Adrenal gland (tissue), 5 donors: ENCODE measurements at regions not wholly inside any gene's neighbourhood (a gene's known extent, or its start where the extent isn't known, plus 50 kb on each side); places are given as distances from the start of the nearest gene placed in this dataset.

ENCODE experiments used
- POLR2A ChIP-seq, 2 donors: fragments of 450-650 bp; IDR thresholded peaks; one replicate each; pipeline ENCODE4 v1.6.1; 2017; ENCODE audit warnings: antibody characterized with exemption in 2 of 2, mild to moderate bottlenecking in 2 of 2, moderate library complexity in 1 of 2
- TF ChIP-seq, protein P1 (sequence below), 6 experiments: fragments of 450-650 bp in 4 of 6; fragments of 200-600 bp in 2 of 6; sonication (generic) in 1 of 6; IDR thresholded peaks; 1 replicate in 5 of 6; 2 replicates in 1 of 6; pipeline versions ENCODE4 v1.5.1 to v1.8.0; 2016 to 2021; ENCODE audit warnings: antibody characterized with exemption in 6 of 6, mild to moderate bottlenecking in 2 of 6, moderate library complexity in 1 of 6
- donor health status: DM: no; HTN: no; CAD: no.

DNA sequence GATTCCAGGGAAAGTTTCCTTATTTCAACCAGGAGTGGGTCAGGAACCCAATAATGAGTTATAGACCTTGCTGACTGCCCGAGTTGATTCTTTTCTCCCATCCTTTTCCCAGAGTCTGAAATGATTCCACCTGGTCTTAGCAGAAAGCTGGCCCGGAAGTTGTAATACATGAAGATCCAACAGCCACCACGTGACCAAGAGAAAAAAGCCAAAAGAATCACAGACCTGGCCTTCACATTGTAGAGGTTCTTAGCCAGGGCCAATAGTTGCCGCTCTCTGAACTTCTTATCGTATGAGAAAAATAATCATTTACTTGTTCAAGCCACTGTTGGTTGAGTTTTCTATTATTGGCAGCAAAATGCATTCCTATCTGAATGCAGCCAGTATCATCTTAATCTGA, 161.2 kb upstream of the HMGA2 start:
- TF ChIP-seq POLR2A (IDR thresholded peaks at IDR 0.05): no peak
- TF ChIP-seq, protein P1, sequence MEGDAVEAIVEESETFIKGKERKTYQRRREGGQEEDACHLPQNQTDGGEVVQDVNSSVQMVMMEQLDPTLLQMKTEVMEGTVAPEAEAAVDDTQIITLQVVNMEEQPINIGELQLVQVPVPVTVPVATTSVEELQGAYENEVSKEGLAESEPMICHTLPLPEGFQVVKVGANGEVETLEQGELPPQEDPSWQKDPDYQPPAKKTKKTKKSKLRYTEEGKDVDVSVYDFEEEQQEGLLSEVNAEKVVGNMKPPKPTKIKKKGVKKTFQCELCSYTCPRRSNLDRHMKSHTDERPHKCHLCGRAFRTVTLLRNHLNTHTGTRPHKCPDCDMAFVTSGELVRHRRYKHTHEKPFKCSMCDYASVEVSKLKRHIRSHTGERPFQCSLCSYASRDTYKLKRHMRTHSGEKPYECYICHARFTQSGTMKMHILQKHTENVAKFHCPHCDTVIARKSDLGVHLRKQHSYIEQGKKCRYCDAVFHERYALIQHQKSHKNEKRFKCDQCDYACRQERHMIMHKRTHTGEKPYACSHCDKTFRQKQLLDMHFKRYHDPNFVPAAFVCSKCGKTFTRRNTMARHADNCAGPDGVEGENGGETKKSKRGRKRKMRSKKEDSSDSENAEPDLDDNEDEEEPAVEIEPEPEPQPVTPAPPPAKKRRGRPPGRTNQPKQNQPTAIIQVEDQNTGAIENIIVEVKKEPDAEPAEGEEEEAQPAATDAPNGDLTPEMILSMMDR (IDR thresholded peaks at IDR 0.05): no peak
